HCT116 (cell line): ENCODE measurements at regions not wholly inside any gene's neighbourhood (a gene's known extent, or its start where the extent isn't known, plus 50 kb on each side); places are given as distances from the start of the nearest gene placed in this dataset.
"Not testable (repeated sequence)": the region's sequence is repeated elsewhere in the genome, so short reads cannot be mapped to it uniquely, and the experiment has no call there.

ENCODE experiments used
- CTCF ChIP-seq, 3 experiments: fragments of 200-600 bp in 1 of 3; sonication (generic) in 1 of 3; IDR thresholded peaks in 2 of 3; conservative IDR thresholded peaks in 1 of 3; 2 replicates each; pipeline ENCODE4 v1.5.1; 2012 to 2017; ENCODE audit warnings: low read depth in 2 of 3, low read length in 2 of 3, antibody characterized with exemption in 1 of 3, borderline replicate concordance in 1 of 3, control low read depth in 1 of 3, mild to moderate bottlenecking in 1 of 3, mixed read lengths in 1 of 3, mixed run types in 1 of 3, moderate library complexity in 1 of 3; ENCODE audit not compliant: insufficient read depth in 1 of 3
- MAX ChIP-seq: IDR thresholded peaks from 2 replicates; pipeline ENCODE4 v1.6.1; 2012
- SIN3A ChIP-seq: IDR thresholded peaks from 2 replicates; pipeline ENCODE4 v1.6.1; 2012; ENCODE audit warnings: low read depth

- TF ChIP-seq CTCF (IDR thresholded peaks at IDR 0.05 in 2 of 3, conservative IDR thresholded peaks at IDR 0.05 in 1 of 3; ENCODE audit: borderline replicate concordance in 1 of 3, insufficient read depth in 1 of 3, low read depth in 2 of 3, low read length in 2 of 3); SIN3A; MAX: not testable (repeated sequence)
Measured at GRCh38 chr12:83556040-83556439, 869.3 kb downstream of the TMTC2 start.
